COLO829 (cell line): ENCODE measurements at regions not wholly inside any gene's neighbourhood (a gene's known extent, or its start where the extent isn't known, plus 50 kb on each side); places are given as distances from the start of the nearest gene placed in this dataset.
"Not testable (repeated sequence)": the region's sequence is repeated elsewhere in the genome, so short reads cannot be mapped to it uniquely, and the experiment has no call there.

Experiments used
- DNase-seq: peaks from one replicate; pipeline ENCODE4 v3.0.0; 2012; ENCODE audit warnings: low spot score

DNA sequence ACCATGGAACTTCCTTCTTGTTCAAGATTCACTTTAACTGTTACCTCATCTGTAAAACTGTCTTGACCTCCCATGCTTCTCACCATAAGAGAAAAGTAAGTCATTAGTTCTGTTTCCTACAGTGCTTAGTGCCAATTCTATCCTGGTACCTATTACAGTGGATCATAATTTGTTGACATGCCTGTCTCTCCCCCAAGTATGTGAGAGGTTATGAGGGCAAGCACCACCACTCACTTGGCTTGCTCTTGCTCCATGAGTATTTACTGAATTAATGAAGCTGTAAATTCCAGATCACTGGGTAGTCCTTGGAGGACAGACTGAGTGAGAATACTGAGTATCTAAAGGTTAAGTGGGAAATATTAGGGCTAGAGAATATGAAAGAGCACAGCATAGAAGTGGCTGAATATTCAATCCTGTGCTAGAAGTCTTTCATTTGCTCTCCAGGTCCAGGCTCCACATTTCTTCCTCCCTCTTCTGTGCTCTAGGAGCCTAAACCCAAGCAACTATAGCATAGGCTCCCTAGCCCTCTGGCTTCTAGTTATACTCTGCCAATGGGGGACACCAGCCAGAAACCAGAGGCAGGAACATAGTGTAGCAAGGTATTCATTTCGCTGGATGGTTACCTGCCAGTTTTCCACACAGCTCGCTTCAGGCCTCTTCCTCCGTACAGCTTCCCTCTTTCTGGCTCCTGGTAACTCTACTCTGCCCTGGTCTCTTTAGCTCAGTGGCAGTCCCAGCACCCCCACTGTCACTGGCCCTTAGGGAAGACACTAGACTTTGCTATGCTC lies 118.2 kb upstream of the SLC5A12 start:
- DNase-seq = no peak

DNA sequence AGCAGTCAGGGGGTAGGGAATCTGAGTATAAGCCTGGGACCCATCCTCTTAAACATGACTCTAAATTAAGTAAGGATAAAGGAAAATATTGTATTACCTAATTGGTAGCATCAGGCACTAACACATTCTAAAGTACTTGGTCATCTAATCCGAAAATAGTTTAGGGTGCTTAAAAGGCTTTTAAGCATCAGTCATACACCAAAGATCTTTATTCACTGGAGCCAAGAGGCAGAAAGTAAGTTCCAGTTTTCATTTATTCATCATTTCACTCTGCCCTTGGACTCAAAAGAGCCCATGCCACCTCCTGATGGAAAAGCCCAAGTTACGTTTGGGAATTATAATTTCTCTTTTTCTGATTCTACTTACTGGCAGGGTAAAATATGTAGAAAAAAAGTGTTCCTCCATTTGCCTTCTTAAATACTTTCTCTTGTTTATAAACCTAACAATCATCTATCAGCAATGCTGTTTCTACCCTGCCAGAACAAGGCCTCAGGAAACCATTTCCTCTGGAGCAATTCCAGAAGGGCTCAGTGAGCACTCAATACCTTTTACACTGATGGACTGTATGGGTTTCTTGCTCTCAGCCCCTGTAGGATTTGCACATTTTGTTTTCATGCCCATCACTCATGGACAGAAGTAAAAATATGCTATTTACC lies 120.1 kb upstream of the SLC5A12 start:
- DNase-seq = no peak

DNA sequence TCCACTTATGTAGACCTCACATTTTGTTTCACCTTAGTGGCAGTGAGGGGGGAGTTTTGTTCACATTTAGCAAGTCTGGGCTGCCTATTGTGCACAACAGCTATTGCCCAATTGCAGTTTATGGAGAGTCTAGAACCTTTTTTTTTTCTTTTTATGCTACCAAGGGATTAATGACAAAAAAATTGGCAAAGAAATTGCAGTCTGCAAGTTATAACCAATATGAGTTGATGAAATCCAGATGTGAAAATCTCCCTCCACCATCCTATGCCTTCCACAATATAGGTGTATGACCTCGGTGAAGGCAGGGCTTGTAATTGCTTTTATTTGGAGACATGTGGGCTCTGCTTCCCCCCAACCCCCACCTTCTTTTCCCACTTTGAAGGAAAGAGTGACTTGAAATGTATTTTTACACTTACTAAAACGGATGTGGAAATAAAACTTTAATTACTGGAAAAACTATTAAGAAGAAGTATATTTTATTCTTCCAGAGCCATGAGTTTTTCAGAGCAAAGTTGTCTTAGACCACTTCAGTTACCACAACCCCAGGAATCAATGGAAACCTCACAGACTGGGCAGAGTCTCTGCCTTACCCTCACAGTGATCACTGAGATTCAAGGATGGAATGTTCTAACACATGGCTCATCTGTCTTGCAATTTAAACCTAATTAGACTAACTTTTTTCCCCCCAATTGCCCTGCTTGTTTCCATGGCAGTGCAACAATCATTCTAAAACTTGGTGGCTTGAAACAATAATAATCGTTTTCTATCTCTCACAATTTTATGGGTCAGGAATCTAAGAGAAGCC lies 120.8 kb upstream of the SLC5A12 start:
- no peak for DNase-seq

DNA sequence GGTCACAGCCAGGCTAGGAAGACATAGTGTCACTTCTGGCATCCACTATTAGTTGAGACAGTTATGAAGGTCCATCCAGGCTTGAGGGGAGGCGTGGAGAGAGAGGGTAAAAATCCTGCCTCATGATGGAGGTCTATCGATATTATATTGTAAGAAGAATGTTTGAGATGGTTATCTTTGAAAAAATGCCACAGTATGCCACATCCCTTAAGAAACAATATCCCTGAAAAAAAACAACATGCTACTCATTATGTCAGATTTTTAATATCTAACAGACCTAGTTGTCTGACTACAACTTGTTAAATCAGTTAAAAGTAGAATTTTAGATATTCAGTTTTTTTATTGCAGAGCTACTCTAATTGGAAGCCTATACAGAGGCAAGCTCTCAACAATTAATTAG lies 121.7 kb upstream of the SLC5A12 start:
- DNase-seq = no peak

DNA sequence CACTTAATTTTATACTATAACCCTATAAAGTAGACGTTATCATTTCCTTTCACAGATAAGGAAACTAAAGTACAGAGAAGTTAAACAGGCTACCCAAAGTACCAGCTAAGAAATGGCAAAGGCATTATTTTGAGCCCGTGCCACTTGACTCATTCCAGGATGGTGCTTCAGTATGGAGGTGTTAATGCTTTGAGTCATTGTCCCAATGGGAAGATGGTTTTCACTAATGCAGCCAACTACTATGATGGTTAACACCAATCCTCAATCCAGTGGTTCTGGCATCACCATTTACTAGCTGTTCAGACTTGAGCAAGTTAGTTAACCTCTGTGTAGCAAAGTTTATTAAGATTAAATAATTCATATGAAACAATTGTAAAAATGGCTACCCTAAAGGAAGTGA lies 123.1 kb upstream of the SLC5A12 start:
- DNase-seq = no peak

DNA sequence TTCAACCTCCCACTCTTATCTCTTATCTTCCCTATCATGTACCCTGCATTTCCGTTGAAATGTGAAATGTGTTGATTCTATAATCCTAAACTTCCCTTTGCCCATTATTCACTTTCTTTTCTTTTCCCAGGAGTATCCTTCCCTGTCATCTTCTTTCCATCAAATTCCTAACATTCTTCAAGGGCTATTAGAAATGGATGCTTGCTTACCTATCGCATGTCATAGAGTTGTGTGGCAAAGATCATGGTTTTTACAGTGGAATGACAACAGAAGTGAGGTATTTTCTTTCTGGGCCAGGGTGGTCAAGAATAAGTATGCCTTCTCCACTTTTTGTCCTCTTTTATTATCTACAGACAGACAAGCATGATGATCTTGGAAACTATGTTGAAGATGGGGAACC lies 124.4 kb upstream of the SLC5A12 start:
- DNase-seq = no peak

DNA sequence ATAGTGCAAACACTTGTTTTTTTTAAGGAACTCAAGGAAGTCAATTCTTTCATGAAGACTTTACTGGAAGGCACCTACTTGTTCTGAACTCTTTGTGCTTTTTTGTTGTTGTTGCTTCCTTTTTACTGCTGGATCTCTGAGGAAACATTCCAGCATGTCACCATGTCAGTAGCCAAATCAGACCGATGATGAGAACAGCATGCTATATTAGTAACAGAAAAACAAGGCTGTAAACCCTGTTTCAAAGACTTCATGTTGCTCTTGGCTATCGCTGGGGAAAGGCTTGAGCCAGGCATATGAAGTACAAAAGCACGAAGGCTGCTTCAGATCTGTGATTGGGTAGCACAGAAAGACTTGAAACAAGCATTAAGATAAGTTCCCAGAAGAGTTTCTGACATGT lies 125.6 kb upstream of the SLC5A12 start:
- DNase-seq = no peak

DNA sequence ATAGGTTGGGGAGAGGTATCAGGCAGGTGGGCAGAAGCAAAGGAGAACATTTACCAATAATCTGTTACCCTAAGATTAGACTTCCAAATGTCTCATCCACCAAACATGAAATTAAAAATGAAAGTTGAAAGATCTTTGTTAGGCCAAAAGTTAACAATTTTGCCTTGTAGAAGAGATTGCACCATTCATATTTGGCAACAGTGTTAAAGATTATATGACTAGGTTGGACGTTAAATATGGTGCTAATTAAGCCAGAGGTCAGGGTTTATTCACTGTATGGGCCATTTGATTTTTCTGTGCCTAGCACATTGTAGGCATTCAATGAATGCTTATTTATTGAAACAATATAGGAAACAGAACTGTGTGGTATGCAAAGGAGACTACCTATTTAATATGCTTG lies 126.1 kb upstream of the SLC5A12 start:
- no peak for DNase-seq

DNA sequence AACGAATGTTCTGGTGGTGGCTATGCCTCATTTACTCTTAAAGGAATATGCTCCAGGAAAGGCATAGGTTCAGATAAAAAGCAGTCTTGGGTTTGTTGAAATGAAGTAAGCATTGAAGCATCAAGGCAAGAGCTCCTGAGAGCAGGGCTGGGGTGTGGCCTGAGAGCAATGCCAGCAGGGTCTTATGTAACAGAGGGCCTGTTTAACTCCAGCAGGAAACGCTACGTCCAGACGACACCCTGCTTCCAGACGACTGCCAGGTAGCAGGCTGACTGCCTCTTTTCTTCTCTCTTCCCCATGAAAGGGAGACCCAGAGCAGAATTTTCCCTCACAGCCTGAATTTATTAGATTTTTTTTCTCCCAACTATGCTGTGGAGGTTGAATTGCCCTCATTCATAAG lies 127.2 kb upstream of the SLC5A12 start:
- peak; percentile 7 for DNase-seq

DNA sequence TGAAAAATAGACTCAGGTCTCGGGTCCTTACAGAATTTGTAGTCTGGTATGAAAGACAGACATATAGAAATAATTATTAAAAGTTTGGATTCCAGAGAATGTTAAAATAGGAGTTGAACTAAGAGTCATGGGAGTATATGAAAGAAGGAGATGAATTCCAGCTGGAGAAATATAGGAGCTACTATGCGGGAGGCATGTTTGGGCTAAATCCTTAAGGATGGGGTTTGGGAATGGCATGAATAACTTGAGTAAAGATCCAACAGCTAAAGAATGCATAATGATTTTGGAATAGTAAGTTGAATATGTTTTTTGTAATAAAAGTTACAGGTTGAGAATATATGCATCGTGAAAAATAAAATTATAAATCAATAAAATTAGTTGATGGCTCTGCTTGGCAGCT lies 129.4 kb upstream of the SLC5A12 start:
- DNase-seq = no peak

DNA sequence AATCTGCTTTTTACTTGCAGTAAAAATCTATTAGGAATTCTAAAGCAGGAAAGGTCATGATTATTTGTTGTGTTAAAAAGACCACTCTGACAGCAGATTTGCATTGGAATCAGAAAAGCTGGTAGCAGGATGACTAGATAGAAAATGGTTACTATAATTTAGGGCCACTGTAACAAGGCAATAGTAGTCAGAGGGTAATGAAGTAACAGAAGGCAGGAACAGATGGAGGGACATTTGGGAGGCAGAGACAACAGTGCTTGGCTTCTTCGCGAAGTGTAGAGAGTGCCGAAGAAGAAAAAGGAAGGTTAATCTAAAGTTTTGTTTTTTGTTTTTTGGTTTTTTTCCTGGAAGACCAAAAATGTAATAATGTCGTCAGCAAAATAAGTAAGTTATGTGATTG lies 129.8 kb upstream of the SLC5A12 start:
- no peak for DNase-seq

DNA sequence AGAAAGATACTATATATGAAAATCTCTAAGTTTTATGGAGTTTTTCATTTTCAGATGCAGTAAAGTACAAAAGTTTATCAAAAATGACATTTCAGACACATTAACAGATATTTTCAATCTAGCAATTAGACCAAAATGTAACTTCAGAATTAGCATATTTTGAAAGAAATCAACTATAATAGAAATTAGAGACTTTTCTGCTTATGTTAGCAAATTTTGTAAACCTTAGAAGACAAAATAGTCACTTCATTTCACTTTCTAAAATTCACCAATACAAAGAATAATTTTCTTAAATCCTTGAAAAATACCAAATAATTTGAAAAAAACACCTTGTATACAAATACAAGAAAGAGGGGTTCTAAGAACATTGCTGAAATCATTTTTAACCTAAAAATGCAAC lies 135.8 kb upstream of the FIBIN start:
- no peak for DNase-seq

DNA sequence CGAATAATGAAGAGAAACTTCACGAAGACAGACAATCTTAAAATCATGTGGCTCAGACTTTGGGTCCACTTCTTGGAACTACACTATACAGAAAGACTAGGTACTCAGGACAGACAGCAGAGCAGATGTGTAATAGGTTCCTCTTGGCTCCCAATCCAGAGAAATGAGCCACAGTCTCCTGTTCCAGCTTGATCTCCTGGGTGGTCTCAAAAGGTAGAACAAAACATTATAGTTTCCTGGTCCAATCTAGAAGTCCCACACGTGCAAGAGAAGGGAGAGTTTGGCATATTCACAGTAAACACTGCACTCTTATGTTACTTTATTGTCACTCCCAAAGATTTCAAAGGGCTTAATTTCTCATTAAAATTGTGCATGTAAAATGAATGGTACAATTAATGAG lies 134.5 kb upstream of the FIBIN start:
- DNase-seq = no peak

DNA sequence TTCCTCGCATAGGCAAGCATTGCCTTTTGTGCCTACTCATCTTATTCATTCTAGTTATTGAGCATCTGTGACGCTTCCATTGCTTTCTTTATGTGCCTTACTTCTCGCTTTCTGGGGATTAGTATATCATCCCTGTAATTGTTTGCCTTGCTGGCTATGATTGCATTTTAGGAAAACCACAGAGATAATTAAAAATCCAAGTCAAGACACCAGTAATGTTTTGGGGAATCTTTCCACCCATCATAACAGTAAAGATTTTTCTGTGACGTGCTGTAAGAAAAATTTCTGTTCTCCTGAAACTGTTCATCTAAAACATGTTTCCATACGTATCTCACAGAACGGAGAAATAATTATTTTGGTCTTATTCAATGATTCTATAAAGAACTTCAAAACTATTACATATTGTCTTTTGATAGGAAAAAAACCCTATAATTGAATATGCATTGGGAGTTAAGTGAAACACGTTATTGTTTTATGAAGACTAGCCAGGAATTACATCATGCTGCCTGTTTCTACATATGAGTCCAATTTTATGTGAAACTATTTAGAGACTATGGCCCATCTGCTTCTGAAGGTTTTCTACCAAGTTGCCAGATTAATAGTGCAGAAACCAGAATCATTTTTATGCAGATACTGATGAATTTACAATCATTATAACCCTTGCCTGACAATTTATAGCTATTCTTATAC lies 133.7 kb upstream of the FIBIN start:
- no peak for DNase-seq

DNA sequence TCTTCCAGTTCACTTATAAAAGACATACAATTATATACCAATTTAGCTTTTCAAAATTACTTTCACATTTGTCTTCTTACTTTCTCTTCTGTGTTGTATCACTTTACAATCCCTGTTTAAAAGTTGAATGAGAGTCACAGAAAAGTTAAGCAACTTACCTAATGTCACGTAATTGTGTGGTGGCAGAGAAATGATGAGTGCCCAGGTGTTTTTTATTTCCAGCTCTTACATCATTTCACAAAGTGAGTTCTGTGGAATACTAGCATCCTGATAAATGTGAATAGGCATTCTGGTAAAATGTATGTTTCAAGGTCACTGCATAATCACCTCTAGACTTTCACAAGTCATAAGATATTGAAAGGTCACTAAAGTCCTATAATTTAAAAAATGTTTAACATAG lies 133.0 kb upstream of the FIBIN start:
- DNase-seq = no peak

DNA sequence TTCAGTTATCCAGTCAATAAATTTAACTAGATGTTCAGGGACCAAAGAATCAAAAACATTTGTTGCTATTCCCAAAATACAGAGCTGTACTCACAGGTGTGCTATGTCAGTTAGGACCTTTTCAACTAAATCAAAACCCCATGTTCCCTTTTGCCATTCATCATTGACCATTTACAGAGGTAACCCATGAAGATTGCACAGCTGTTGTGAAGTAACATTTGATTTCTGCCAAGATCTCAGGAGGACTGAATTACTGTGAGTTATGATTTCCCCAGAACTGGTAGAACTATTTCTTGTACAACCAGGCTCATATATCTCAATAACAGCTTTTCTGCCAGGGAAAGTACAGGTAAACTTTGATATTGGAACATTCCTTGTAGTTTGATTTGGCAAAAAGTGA lies 131.1 kb upstream of the FIBIN start:
- DNase-seq = no peak

DNA sequence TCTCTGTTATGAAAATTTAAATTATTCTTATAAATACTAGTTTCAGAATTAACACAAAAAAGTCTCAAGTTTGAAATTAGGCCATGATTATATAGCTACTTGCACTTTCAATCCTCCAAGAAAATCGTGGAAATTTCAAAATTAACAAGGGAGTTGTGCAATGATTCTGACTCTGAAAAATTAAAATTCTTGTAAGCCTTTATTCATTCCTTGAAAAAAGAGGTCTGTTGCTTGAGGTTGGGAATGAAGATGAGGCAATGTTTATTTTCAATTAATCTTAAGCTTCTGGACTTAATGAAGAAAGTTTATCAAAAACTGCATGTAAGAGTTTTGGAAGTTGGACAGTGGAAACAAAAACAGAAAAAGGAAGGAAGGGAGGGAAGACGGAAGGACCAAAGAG lies 128.2 kb upstream of the FIBIN start:
- DNase-seq = no peak

DNA sequence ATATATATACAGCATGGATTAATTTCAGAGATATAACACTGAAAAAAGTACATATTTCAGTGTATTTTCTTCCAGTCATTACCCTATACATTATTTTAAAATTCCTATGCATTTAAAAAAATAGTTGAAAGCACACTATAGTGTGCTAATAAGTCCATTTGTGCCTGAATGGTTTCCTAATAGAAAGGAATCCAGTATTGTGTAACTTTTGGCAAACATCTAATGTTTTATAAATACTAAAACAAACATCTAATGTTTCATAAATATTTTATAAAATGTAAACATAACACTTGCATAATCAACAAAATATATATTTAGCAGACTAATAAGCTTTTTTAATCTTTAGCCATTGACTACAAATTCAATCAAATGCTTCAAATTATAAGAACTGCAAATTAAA lies 126.6 kb upstream of the FIBIN start:
- no peak for DNase-seq

DNA sequence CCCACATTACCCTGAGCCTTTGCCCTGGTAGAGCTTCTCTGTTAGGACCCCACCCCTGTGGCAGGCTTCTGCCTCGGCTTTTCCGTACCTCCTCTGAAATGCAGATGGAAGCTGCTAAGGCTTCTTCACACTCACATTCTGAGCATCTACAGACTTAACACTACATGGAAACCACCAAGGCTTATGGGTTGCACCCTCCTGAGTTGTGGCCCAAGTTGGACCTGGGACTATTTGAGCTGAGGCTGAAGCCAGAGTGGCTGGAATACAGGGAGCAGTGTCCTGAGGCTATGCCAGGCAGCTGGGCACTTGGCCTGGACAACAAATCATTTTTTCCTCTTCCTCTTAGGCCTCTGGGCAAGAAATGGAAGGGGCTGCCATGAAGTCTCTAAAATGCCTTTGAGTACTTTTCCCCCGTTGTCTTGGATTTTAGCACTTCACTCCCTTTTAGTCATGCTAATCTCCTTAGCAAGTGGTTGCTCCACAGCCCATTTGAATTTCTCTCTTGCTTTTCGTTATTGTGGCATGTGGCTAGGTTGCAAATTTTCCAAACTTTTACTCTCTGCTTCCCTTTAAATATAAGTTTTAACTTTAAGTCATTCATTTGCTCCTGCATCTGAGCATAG lies 114.8 kb upstream of the FIBIN start:
- DNase-seq = no peak

DNA sequence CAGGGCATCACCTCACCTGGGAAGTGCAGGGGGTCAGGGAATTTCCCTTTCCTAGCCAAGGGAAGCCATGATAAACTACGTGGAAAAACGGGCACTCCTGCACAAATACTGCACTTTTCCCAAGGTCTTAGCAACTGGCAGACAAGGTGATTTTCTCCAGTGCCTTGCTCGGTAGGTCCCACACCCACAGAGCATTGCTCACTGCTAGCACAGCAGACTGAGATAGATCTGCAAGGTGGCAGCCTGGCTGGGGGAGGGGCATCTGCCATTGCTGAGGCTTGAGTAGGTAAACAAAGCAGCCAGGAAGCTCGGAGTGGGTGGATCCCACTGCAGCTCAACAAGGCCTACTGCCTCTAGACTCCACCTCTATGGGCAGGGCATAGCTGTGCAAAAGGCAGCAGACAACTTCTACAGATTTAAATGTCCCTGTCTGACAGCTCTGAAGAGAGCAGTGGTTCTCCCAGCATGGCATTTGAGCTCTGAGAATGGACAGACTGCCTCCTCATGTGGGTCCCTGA lies 111.5 kb upstream of the FIBIN start:
- DNase-seq = not testable (repeated sequence)

DNA sequence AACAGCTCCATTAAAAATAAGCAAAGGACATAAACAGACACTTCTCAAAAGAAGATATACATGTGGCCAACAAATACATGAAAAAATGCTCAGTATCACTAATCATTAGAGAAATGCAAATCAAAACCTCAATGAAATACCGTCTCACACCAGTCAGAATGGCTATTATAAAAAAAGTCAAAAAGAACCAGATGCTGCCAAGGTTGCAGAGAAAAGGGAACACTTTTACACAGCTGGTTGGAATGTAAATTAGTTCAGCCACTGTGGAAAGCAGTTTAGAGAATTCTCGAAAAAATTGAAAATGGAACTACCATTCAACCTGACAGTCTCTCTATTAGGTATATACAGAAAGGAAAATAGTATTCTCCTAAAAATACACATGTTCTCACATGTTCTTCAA lies 102.4 kb upstream of the FIBIN start:
- DNase-seq = no peak

DNA sequence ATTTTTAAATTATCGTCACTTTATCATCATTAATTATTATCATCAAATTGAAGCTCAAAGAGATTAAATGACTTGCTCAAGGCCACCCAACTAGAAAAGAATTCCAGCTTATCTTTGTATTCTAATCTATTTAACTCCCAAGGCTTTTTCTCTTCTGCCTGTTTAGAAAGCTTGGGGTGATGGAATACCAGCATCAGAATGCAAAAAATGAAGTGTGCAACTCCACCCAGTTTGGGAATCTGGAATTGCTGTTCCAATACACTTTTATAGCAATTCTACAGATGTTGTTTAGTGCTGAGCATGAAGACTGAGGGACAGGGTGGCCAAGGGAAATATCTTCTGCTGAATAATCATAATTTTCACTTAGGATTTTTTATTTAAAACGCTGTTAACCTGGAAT lies 97.2 kb upstream of the FIBIN start:
- no peak for DNase-seq
